Mesothelial cell of epicardium (in vitro differentiated cells): ENCODE measurements at regions not wholly inside any gene's neighbourhood (a gene's known extent, or its start where the extent isn't known, plus 50 kb on each side); places are given as distances from the start of the nearest gene placed in this dataset.

ENCODE experiments used
- DNase-seq, 2 experiments: peaks; one replicate each; pipeline ENCODE4 v3.0.0; 2021; ENCODE audit warnings: low spot score in 2 of 2; ENCODE audit not compliant: unreplicated experiment in 2 of 2
- H3K27ac Mint-ChIP-seq: 2 replicates; pipeline ENCODE4 v1.8.0; 2021; ENCODE audit warnings: mixed read lengths
- H3K27me3 Mint-ChIP-seq: 2 replicates; pipeline ENCODE4 v1.8.0; 2021; ENCODE audit warnings: low read depth, mixed read lengths
- H3K36me3 Mint-ChIP-seq: 2 replicates; pipeline ENCODE4 v1.8.0; 2021; ENCODE audit warnings: mixed read lengths
- H3K4me1 Mint-ChIP-seq: 2 replicates; pipeline ENCODE4 v1.8.0; 2021; ENCODE audit warnings: mixed read lengths
- H3K4me3 Mint-ChIP-seq: 2 replicates; pipeline ENCODE4 v1.8.0; 2021; ENCODE audit warnings: mild to moderate bottlenecking, moderate library complexity, mixed read lengths
- H3K9me3 Mint-ChIP-seq: 2 replicates; pipeline ENCODE4 v1.8.0; 2021; ENCODE audit warnings: mixed read lengths
- CTCF ChIP-seq: fragments of 200-600 bp; sonication (generic); IDR thresholded peaks from one replicate; pipeline ENCODE4 v1.5.0; 2021; ENCODE audit warnings: antibody characterized with exemption; ENCODE audit not compliant: unreplicated experiment

GRCh38 chr3:25155652-25156471 lies 272.2 kb upstream of the RARB start:
- Mint-ChIP-seq H3K27ac (peak overlapping the region; percentile 86), H3K9me3 (no peaks in the 10 kb centered on the region), H3K36me3 (no peaks in the 10 kb centered on the region), H3K4me1 (peaks cover 79% of the 10 kb centered on the region), H3K4me3 (no peak overlapping the region), H3K27me3 (no peaks in the 10 kb centered on the region)
- no peak for TF ChIP-seq CTCF
- no peak for DNase-seq

DNA sequence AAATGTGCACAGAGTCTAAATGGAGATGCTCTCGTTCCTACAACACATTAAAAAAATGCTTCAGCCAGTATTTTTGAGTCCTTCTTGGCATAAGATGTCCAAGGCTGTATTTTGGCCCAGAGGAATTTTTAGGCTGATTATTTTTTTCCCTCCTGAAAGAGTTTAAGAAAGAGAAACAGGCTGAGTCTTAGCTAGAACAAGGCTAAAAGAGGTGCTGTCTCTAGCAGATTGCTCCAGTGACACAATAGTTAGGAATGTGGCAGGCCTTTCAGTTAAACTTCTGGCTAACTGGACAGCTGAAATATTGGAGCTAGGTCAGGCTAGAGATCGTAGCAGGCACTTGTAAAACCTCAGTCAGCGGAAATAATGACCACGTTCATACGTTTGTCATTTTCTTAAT lies 271.4 kb upstream of the RARB start:
- peak overlapping the region; percentile 86 for H3K27ac Mint-ChIP-seq
- no peak overlapping the region for H3K4me3 Mint-ChIP-seq
- no peak for TF ChIP-seq CTCF
- peaks cover 72% of the 10 kb centered on the region for H3K4me1 Mint-ChIP-seq
- peaks cover 1% of the 10 kb centered on the region for H3K36me3 Mint-ChIP-seq
- H3K9me3 Mint-ChIP-seq: no peaks in the 10 kb centered on the region
- no peak for DNase-seq
- H3K27me3 Mint-ChIP-seq: no peaks in the 10 kb centered on the region

GRCh38 chr3:25165306-25165705 lies 262.8 kb upstream of the RARB start:
- Mint-ChIP-seq H3K36me3 (peaks cover 16% of the 10 kb centered on the region), H3K9me3 (peaks cover 13% of the 10 kb centered on the region), H3K4me1 (peaks cover 14% of the 10 kb centered on the region), H3K27ac (peak overlapping the region; percentile 2), H3K4me3 (no peak overlapping the region), H3K27me3 (no peaks in the 10 kb centered on the region)
- no peak for TF ChIP-seq CTCF
- DNase-seq: no peak

- no peak for TF ChIP-seq CTCF
- Mint-ChIP-seq H3K27me3 (no peaks in the 10 kb centered on the region), H3K36me3 (peaks cover 16% of the 10 kb centered on the region), H3K27ac (peak overlapping the region; percentile 37), H3K4me1 (peaks cover 11% of the 10 kb centered on the region), H3K9me3 (peaks cover 13% of the 10 kb centered on the region), H3K4me3 (no peak overlapping the region)
- DNase-seq: no peak
Observed at GRCh38 chr3:25166016-25166415, 262.0 kb upstream of the RARB start.

DNA sequence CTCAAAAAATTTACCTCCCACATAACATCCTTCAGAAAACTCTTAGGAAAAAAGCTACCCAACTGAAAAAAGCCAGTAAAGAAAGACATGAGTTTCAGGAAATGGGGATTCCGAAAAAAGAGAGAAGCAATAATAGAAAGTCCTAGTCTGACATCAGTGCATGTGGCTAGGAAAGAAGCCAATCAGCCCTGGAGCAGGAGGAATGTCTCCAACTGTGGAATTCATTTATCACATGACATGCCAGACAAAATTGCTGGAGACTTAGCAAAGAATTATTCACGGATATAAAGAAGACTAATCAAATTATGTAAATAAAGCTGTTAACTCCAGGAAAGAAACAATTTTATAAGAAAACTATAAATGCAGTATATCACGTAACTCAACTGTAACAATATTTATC lies 258.9 kb upstream of the RARB start:
- Mint-ChIP-seq H3K4me3 (no peak overlapping the region), H3K27me3 (no peaks in the 10 kb centered on the region), H3K4me1 (peaks cover 37% of the 10 kb centered on the region), H3K36me3 (peaks cover 15% of the 10 kb centered on the region), H3K9me3 (peaks cover 13% of the 10 kb centered on the region), H3K27ac (no peak overlapping the region)
- no peak for DNase-seq
- no peak for TF ChIP-seq CTCF

DNA sequence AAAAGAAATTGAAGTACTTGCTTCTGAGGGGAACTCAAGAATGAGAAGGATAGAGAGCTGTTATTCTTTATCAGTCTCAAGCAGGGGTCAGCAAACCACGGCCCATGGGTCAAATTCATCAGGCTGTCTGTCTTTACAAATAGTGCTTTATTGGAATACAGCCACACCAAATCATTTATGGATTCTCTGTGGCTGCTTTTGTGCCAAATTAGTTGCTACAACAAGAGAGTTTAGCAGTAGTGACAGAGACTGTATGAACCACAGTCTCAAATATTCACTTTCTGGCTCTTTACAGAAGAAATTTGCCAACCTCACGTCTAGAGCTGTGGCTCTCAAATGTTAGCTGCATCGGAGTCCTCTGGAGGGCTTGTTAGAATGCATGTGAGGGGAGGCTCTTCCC lies 258.0 kb upstream of the RARB start:
- Mint-ChIP-seq H3K4me1 (peaks cover 40% of the 10 kb centered on the region), H3K27ac (no peak overlapping the region), H3K36me3 (peaks cover 15% of the 10 kb centered on the region), H3K4me3 (no peak overlapping the region), H3K27me3 (no peaks in the 10 kb centered on the region), H3K9me3 (peaks cover 13% of the 10 kb centered on the region)
- TF ChIP-seq CTCF: no peak
- no peak for DNase-seq
